ENCODE measurements at regions not wholly inside any gene's neighbourhood (a gene's known extent, or its start where the extent isn't known, plus 50 kb on each side); places are given as distances from the start of the nearest gene placed in this dataset.
"Not testable (repeated sequence)": the region's sequence is repeated elsewhere in the genome, so short reads cannot be mapped to it uniquely, and the experiment has no call there.

- ChIA-PET CTCF (no interaction called here), POLR2A (no interaction called here)
- 14% methylated on average over 16 of the region's 16 CpGs for WGBS (ENCODE audit: missing lambda C conversion rate)
- no peak for TF ChIP-seq USF2 (IDR thresholded peaks at IDR 0.05)
- no peak for TF ChIP-seq NFE2L2 (conservative IDR thresholded peaks at IDR 0.05; ENCODE audit: low read length)
- TF ChIP-seq ZFP36 (IDR thresholded peaks at IDR 0.05; ENCODE audit: borderline replicate concordance, partially characterized antibody) = no peak
- TF ChIP-seq JUN (IDR thresholded peaks at IDR 0.05) = no peak
- Histone ChIP-seq H3K4me1 (no peaks in the 10 kb centered on the region), H3K4me2 (no peak overlapping the region), H3K27ac (no peak overlapping the region), H3K9me3 (peaks cover 50% of the 10 kb centered on the region), H3K4me3 (no peak overlapping the region)
- DNase-seq (ENCODE audit: low read depth in 1 of 2, low spot score in 1 of 2) (no peak), ATAC-seq (no peak), FAIRE-seq (no peak)
Observed at GRCh38 chr15:20280933-20281463, 260.6 kb downstream of the GOLGA6L6 start.

- H3K4me1 ChIP-seq; POLR2A ChIA-PET; H3K4me3 ChIP-seq; H3K4me2 ChIP-seq; ATAC-seq; CTCF ChIA-PET; H3K27ac ChIP-seq; DNase-seq (ENCODE audit: low read depth in 1 of 2, low spot score in 1 of 2); FAIRE-seq: not testable (repeated sequence)
- 19% methylated on average over 13 of the region's 13 CpGs for WGBS (ENCODE audit: missing lambda C conversion rate)
- peaks cover 46% of the 10 kb centered on the region for H3K9me3 ChIP-seq
Observed at GRCh38 chr15:20280141-20280932, 261.3 kb downstream of the GOLGA6L6 start.

GRCh38 chr15:20279056-20279455 is 262.5 kb downstream of the GOLGA6L6 start:
- H3K4me2 ChIP-seq; POLR2A ChIA-PET; H3K27ac ChIP-seq; H3K4me1 ChIP-seq; H3K4me3 ChIP-seq; CTCF ChIA-PET; FAIRE-seq; DNase-seq (ENCODE audit: low read depth in 1 of 2, low spot score in 1 of 2); ATAC-seq: not testable (repeated sequence)
- 2% methylated on average over 4 of the region's 4 CpGs for WGBS (ENCODE audit: missing lambda C conversion rate)
- H3K9me3 ChIP-seq = peaks cover 54% of the 10 kb centered on the region

- H3K4me2 ChIP-seq; H3K27ac ChIP-seq; CTCF ChIA-PET; H3K4me1 ChIP-seq; DNase-seq (ENCODE audit: low read depth in 1 of 2, low spot score in 1 of 2); FAIRE-seq; H3K4me3 ChIP-seq; POLR2A ChIA-PET; ATAC-seq: not testable (repeated sequence)
- H3K9me3 ChIP-seq = peaks cover 61% of the 10 kb centered on the region
- WGBS (ENCODE audit: missing lambda C conversion rate) = 2% methylated on average over 1 of the region's 1 CpG
Observed at GRCh38 chr15:20278376-20278775, 263.2 kb downstream of the GOLGA6L6 start.

GRCh38 chr15:20277451-20277850 is 264.1 kb downstream of the GOLGA6L6 start:
- POLR2A ChIA-PET; FAIRE-seq; DNase-seq (ENCODE audit: low read depth in 1 of 2, low spot score in 1 of 2); H3K4me2 ChIP-seq; H3K4me1 ChIP-seq; CTCF ChIA-PET; H3K4me3 ChIP-seq; ATAC-seq; H3K27ac ChIP-seq: not testable (repeated sequence)
- peaks cover 67% of the 10 kb centered on the region for H3K9me3 ChIP-seq
- 9% methylated on average over 3 of the region's 3 CpGs for WGBS (ENCODE audit: missing lambda C conversion rate)

- H3K4me3 ChIP-seq; ATAC-seq; DNase-seq (ENCODE audit: low read depth in 1 of 2, low spot score in 1 of 2); FAIRE-seq; H3K4me1 ChIP-seq; H3K27ac ChIP-seq; H3K4me2 ChIP-seq; POLR2A ChIA-PET: not testable (repeated sequence)
- H3K9me3 ChIP-seq = peaks cover 72% of the 10 kb centered on the region
- 11% methylated on average over 13 of the region's 13 CpGs for WGBS (ENCODE audit: missing lambda C conversion rate)
- CTCF ChIA-PET = interaction anchor here (0.6 kb wide), 1 partner anchor 142 kb away, joined by 3 read pairs; no protein-coding TSS in a partner anchor
Observed at GRCh38 chr15:20276312-20277114, 265.1 kb downstream of the GOLGA6L6 start.

- FAIRE-seq; H3K4me2 ChIP-seq; DNase-seq (ENCODE audit: low read depth in 1 of 2, low spot score in 1 of 2); ATAC-seq; H3K4me3 ChIP-seq; H3K4me1 ChIP-seq; H3K27ac ChIP-seq; POLR2A ChIA-PET: not testable (repeated sequence)
- CTCF ChIA-PET = interaction anchor here (1.7 kb wide), 1 partner anchor 18 kb away, joined by 3 read pairs; no protein-coding TSS in a partner anchor
- 6% methylated on average over 5 of the region's 5 CpGs for whole genome bisulfite sequencing (ENCODE audit: missing lambda C conversion rate)
- H3K9me3 ChIP-seq = peaks cover 68% of the 10 kb centered on the region
Observed at GRCh38 chr15:20275373-20275967, 266.1 kb downstream of the GOLGA6L6 start.

Measured in A549 (cell line).